NT2/D1 (cell line): ENCODE measurements at regions not wholly inside any gene's neighbourhood (a gene's known extent, or its start where the extent isn't known, plus 50 kb on each side); places are given as distances from the start of the nearest gene placed in this dataset.

Source experiments
- SUZ12 ChIP-seq: IDR thresholded peaks from 2 replicates; pipeline ENCODE4 v1.6.1; 2011; ENCODE audit not compliant: insufficient read length, insufficient read depth; ENCODE audit errors: extremely low read depth
- YY1 ChIP-seq: IDR thresholded peaks from 2 replicates; pipeline ENCODE4 v1.6.1; 2011; ENCODE audit not compliant: insufficient read length, insufficient read depth
- ZNF274 ChIP-seq: IDR thresholded peaks from 2 replicates; pipeline ENCODE4 v1.6.1; 2011; ENCODE audit warnings: mild to moderate bottlenecking, low read depth, low read length

- TF ChIP-seq ZNF274 (no peak), SUZ12 (no peak), YY1 (no peak)
These were observed 280.2 kb downstream of the SNX13 start for GRCh38 chr7:17660116-17660515.
